ENCODE measurements at regions not wholly inside any gene's neighbourhood (a gene's known extent, or its start where the extent isn't known, plus 50 kb on each side); places are given as distances from the start of the nearest gene placed in this dataset.

GRCh38 chr2:128867936-128868636, 549.4 kb upstream of the HS6ST1 start:
- no peak for TF ChIP-seq CTCF (IDR thresholded peaks at IDR 0.05)
- TF ChIP-seq EP300 (IDR thresholded peaks at IDR 0.05): no peak
- no peak for TF ChIP-seq POLR2A (IDR thresholded peaks at IDR 0.05)

All from ovary (tissue), 3 donors.